Naive B cell (primary cell): ENCODE measurements at regions not wholly inside any gene's neighbourhood (a gene's known extent, or its start where the extent isn't known, plus 50 kb on each side); places are given as distances from the start of the nearest gene placed in this dataset.

Source experiments
- ATAC-seq, 2 donors: fragments of 150-1000 bp; cut with Tn5 transposase; 2 replicates each; pipeline ENCODE4 v1.10.0; 2021; ENCODE audit warnings: low read depth in 2 of 2, mild to moderate bottlenecking in 2 of 2, moderate library complexity in 2 of 2
- DNase-seq: peaks from one replicate; pipeline ENCODE4 v3.0.0; 2022
- H3K27ac Mint-ChIP-seq, 6 donors: one replicate each; pipeline ENCODE4 v1.8.0; 2020 to 2022; ENCODE audit warnings: mild to moderate bottlenecking in 6 of 6, mixed read lengths in 6 of 6, moderate library complexity in 5 of 6, inconsistent platforms in 2 of 6
- H3K27me3 Mint-ChIP-seq, 3 donors: one replicate each; pipeline ENCODE4 v1.8.0; 2021 to 2022; ENCODE audit warnings: mixed read lengths in 3 of 3, mild to moderate bottlenecking in 1 of 3
- H3K36me3 Mint-ChIP-seq, 2 donors: one replicate each; pipeline ENCODE4 v1.8.0; 2020 to 2022; ENCODE audit warnings: mixed read lengths in 2 of 2, inconsistent platforms in 1 of 2, mild to moderate bottlenecking in 1 of 2
- H3K4me1 Mint-ChIP-seq, 3 donors: one replicate each; pipeline ENCODE4 v1.8.0; 2020 to 2022; ENCODE audit warnings: mixed read lengths in 3 of 3, inconsistent platforms in 1 of 3, mild to moderate bottlenecking in 1 of 3, moderate library complexity in 1 of 3
- H3K4me3 Mint-ChIP-seq, 8 donors: one replicate each; pipeline ENCODE4 v1.8.0; 2020 to 2022; ENCODE audit warnings: mild to moderate bottlenecking in 8 of 8, mixed read lengths in 8 of 8, moderate library complexity in 8 of 8, inconsistent platforms in 2 of 8
- H3K9me3 Mint-ChIP-seq, 7 donors: one replicate each; pipeline ENCODE4 v1.8.0; 2020 to 2022; ENCODE audit warnings: mixed read lengths in 7 of 7, mild to moderate bottlenecking in 5 of 7, inconsistent platforms in 2 of 7, moderate library complexity in 1 of 7

DNA sequence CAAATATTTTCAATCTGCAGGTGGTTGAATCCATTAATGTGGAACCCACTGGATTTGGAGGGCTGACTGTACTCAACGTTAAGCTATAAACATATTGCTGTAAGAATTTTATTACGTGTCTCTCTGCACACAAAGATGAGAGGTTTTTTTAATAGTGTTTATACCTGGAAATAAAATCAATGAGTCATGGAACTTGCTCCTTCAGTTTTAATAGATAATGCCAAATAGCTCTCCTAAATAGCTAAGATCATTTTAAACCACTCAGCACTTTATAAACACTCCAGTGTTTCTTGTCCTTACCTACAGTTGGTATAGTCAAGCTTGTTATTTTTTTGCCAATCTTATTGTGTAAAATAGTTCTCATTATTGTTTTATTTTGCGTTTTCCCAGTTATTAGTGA is 455.6 kb upstream of the FZD8 start:
- no peak overlapping the region for H3K27ac Mint-ChIP-seq
- no peak for ATAC-seq
- H3K36me3 Mint-ChIP-seq, result no peaks in the 10 kb centered on the region
- H3K27me3 Mint-ChIP-seq, result no peaks in the 10 kb centered on the region
- no peak overlapping the region for H3K4me3 Mint-ChIP-seq
- H3K9me3 Mint-ChIP-seq, result peaks cover 0 to 27% (median 11%) of the 10 kb centered on the region in 7 donors
- H3K4me1 Mint-ChIP-seq, result no peaks in the 10 kb centered on the region
- DNase-seq, result no peak

DNA sequence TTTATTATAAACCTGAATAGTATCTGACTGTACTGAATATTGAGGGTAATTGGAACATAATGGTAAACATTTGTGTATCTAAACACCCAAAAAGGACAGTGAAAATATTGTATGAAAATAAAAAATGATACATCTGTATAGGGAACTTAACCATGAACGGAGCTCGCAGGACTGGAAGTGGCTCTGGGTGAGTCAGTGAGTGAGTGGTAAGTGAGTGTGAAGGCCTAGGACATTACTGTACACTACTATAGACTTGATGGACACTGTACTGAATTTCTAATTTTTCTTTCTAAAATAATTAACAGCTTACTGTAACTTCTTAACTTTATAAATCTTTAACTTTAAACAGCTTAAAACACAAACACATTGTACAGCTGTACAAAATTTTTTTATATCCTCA is 454.5 kb upstream of the FZD8 start:
- DNase-seq (no peak), ATAC-seq (no peak)
- Mint-ChIP-seq H3K36me3 (no peaks in the 10 kb centered on the region), H3K27ac (no peak overlapping the region), H3K9me3 (peaks cover 0 to 22% (median 9%) of the 10 kb centered on the region in 7 donors), H3K27me3 (no peaks in the 10 kb centered on the region), H3K4me3 (no peak overlapping the region), H3K4me1 (no peaks in the 10 kb centered on the region)

DNA sequence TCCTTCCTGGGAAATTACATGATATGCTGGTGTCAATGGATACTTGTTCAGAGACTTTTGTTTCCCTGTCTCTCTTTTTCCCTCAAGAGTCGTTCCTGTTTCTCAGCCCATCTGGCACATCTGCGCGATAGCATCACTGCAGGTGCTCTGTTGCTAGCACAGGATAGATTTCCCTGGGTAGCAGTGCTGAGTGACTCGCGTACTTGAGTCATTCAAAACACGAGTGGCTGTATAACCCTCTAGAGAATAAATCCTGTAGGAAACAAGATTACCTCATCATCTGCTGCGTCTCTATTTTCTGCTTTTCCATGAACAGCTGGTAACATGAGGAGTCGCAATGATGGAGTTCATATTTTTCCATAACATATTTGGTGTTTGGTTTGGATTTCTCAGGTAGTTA is 452.0 kb upstream of the FZD8 start:
- Mint-ChIP-seq H3K9me3 (peaks cover 0 to 13% (median 3%) of the 10 kb centered on the region in 7 donors), H3K27ac (no peak overlapping the region)
- ATAC-seq, result no peak

DNA sequence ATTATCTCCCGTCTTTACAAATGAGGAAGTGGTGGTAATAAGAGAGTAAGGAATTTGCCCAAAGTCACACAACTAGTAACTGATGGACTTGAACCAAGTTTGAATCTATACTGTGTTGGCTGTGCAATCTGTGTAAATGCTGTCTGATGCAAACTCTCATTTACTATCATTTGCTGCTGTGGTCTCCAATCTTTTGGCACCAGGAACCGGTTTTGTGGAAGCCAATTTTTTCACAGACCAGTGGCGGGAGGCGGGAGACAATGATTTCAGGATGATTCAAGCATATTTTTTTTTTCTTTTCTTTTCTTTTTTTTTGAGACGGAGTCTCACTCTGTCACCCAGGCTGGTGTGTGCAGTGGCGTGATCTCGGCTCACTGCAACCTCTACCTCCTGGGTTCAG is 450.0 kb upstream of the FZD8 start:
- Mint-ChIP-seq H3K4me3 (no peak overlapping the region), H3K27me3 (no peaks in the 10 kb centered on the region), H3K4me1 (no peaks in the 10 kb centered on the region), H3K36me3 (no peaks in the 10 kb centered on the region), H3K9me3 (peaks cover 0 to 10% (median under 1%) of the 10 kb centered on the region in 7 donors), H3K27ac (no peak overlapping the region)
- DNase-seq, result no peak
- ATAC-seq, result no peak

More for the DNA sequence above, 452.0 kb upstream of the FZD8 start:
- Mint-ChIP-seq H3K36me3 (no peaks in the 10 kb centered on the region), H3K4me1 (no peaks in the 10 kb centered on the region), H3K4me3 (no peak overlapping the region), H3K27me3 (no peaks in the 10 kb centered on the region)
- no peak for DNase-seq

DNA sequence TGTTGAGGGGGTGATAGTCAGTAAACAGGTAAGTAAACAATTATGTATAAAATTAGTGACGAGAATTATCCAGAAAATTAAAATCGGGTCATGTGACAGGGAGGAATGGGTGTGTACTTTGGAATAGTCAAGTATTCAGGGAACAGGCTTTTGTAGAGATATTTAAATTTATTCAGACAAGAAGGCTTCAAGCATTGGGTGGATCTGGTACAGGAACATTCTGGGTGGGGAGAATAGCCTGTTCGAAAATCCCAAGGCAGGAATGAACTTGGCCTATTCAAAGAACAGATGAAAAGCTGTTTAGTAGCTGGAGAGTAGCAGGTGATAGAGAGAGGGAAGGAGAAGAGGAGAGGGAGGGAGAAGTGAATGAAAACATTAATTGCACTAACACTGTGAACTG is 448.9 kb upstream of the FZD8 start:
- no peaks in the 10 kb centered on the region for H3K4me1 Mint-ChIP-seq
- H3K27me3 Mint-ChIP-seq, result no peaks in the 10 kb centered on the region
- H3K9me3 Mint-ChIP-seq, result peaks cover 0 to 10% (median 2%) of the 10 kb centered on the region in 7 donors
- no peak for DNase-seq
- no peak overlapping the region for H3K27ac Mint-ChIP-seq
- no peak overlapping the region for H3K4me3 Mint-ChIP-seq
- ATAC-seq, result no peak
- H3K36me3 Mint-ChIP-seq, result no peaks in the 10 kb centered on the region

DNA sequence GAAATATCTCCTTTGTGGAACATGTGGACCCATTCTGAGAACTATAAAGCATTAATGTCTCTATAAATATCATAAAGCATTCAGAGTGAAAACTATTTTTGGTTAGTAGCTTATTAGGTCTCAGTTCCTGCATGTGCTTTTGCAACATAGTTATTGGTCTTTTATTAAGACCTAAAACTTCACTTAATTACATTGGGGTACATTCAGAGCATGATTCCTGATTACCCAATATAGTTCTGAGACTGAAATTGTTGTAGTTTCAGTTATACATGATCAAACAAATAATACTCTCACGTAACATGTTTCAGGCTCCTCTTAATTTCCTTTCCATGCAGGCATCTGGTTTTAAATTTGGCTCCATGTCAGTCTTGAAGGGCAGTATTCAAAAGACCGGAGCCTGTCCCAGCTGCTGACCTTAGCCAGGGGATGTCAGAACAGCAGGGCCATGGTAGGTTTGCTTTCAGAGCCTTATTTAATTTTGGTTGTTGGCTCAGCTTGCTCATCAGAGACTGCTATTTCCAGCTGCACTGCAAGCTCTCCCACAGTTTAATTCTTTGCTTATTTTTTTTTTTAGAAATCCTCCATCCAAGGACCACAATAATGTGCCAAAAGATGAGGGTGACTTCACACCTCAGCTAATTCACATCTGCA is 447.8 kb upstream of the FZD8 start:
- Mint-ChIP-seq H3K4me3 (no peak overlapping the region), H3K4me1 (no peaks in the 10 kb centered on the region), H3K36me3 (no peaks in the 10 kb centered on the region), H3K27me3 (no peaks in the 10 kb centered on the region), H3K9me3 (peaks cover 0 to 5% (median 2%) of the 10 kb centered on the region in 7 donors), H3K27ac (peak overlapping the region in 1 of 6 donors; percentile 36)
- DNase-seq (no peak), ATAC-seq (no peak)

DNA sequence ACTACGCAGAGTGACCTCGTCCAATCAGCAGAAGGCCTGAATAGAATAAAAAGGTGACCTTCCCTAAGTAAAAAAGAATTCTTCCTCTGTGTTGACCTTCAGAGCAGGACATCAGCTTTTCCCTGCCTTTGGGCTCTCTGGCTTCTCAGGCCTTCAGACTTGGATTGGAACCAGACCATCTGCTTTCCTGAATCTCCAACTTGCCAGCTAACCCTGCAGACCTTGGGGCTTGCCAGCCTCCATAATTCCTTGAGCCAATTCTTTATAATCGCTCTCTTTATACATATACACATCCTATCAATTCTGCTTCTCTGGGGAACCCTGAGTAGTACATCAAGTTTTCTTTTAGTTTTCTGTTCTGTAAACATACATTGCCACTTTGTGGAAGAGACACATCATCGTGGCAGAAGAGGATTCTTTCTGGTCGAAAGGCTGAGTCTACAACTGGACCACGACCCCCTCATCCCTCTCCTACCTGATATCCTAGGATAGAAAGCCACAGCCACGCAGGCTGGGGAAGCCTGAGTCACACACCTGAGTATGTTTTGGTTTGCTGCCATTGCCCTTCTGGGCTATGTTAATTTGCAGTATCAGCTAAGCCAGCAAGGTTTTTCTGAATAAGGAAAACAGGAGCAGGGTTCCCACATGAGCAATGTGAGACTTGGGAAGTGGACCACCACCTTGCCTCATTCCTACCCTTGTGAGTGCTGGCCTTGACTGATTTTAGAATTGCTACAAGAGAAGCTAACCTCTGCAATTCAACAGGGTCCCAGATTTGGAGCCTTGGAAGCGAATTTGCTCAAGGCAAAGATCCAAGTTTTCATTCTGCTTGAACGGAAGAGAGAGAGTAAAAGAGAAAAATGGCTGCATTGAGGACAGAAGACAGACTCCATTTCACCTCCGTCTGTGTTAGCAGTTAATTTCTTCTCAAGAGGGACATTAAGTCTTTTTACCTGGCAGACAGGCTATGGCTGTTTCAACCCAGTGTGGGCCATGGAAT is 445.2 kb upstream of the FZD8 start:
- DNase-seq (no peak), ATAC-seq (no peak)
- no peaks in the 10 kb centered on the region for H3K36me3 Mint-ChIP-seq
- no peaks in the 10 kb centered on the region for H3K27me3 Mint-ChIP-seq
- H3K4me3 Mint-ChIP-seq, result no peak overlapping the region
- H3K9me3 Mint-ChIP-seq, result peaks cover 0 to 11% (median 2%) of the 10 kb centered on the region in 7 donors
- no peaks in the 10 kb centered on the region for H3K4me1 Mint-ChIP-seq
- H3K27ac Mint-ChIP-seq, result no peak overlapping the region

DNA sequence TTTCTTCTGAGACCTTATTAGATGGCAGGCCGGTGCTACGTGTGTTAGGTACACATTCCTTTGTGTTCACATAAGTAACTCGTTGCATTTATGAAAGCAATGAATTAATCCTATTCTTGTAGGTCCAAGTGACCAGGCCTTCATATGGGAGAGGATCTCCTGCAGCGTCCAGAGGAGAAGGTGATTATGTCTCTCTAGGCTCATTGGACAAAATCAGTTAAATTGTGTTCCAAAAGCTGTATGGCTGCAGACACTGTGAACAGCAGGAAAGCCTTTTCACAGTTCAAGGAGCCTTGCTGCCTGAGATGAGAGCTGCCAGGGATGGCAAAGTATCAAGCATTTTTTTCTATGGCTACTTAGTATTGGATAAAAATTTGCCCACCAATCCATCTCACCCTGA is 433.1 kb upstream of the FZD8 start:
- Mint-ChIP-seq H3K4me3 (no peak overlapping the region), H3K27ac (no peak overlapping the region), H3K27me3 (no peaks in the 10 kb centered on the region), H3K4me1 (no peaks in the 10 kb centered on the region), H3K9me3 (peaks cover 0 to 8% (median 5%) of the 10 kb centered on the region in 7 donors), H3K36me3 (no peaks in the 10 kb centered on the region)
- no peak for ATAC-seq
- no peak for DNase-seq

DNA sequence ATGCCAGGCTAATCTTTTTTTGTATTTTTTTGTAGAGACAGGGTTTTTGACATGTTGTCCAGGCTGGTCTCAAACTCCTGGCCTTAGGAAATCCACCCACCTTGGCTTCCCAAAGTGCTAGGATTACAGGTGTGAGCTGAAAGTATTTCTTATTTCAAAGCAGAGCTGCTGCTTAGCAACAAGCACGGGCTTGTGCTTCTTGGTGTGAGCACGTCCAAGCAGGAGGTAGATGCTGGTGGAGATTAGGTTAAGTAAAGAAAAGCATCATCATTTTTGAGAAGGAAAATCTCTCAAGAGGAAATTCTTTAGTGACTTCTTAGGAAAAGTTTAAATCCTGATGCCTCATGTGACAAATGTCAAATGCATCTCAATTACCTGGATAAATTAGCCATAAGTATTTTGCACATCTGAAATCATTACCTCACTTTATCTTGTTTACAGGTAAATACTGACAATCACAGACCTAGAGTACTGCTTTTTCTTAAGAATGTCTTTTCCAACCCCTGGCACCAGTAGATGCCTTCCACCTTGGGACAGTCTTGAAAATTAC is 431.8 kb upstream of the FZD8 start:
- Mint-ChIP-seq H3K9me3 (peaks cover 0 to 8% (median 3%) of the 10 kb centered on the region in 7 donors), H3K4me3 (no peak overlapping the region), H3K36me3 (no peaks in the 10 kb centered on the region), H3K27ac (no peak overlapping the region), H3K4me1 (no peaks in the 10 kb centered on the region), H3K27me3 (no peaks in the 10 kb centered on the region)
- DNase-seq (no peak), ATAC-seq (no peak)

DNA sequence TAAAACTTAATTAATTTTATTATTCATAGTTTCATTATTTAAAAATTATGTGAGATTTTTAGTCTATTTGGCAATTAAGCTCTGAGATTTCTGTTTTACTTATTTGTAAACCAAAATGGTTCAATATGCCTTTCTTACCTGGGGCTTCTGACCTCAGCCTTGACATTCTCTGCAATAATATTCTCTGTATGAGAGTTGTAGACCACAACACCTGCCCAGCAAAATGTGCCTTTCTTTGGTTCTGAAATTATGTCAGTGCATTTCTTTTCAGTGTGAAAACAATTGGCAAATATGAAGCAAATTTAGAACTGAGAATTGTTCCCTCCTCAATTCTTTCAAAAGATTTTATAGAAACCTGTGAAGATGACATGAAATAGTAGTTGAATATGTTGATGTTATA is 426.4 kb upstream of the FZD8 start:
- Mint-ChIP-seq H3K9me3 (peaks cover 0 to 17% (median 6%) of the 10 kb centered on the region in 7 donors), H3K36me3 (peaks cover 0 to 8% of the 10 kb centered on the region in 2 donors), H3K27me3 (no peaks in the 10 kb centered on the region), H3K4me3 (no peak overlapping the region), H3K27ac (no peak overlapping the region), H3K4me1 (no peaks in the 10 kb centered on the region)
- DNase-seq (no peak), ATAC-seq (no peak)

DNA sequence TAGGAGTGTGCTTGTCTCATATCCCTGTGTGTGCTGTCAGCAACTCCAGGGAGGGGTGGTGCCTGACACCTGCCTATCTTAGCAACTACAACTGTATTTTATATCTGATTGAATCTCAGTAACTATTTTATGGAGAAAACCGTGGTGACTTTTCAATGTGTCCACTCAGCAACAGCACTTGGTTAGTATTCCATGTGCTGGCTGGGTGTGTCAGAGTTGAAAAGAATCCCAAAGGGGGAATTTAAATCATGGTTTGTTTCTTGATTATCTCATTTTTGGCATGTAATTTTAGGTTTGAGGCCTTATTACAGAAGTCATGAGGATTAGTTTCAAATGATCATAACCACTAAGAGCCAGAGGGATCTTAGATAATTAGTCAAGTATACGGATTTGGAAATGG is 425.7 kb upstream of the FZD8 start:
- Mint-ChIP-seq H3K4me3 (no peak overlapping the region), H3K36me3 (peaks cover 0 to 8% of the 10 kb centered on the region in 2 donors), H3K27me3 (no peaks in the 10 kb centered on the region), H3K4me1 (no peaks in the 10 kb centered on the region), H3K9me3 (peaks cover 0 to 23% (median 6%) of the 10 kb centered on the region in 7 donors), H3K27ac (no peak overlapping the region)
- ATAC-seq, result no peak
- DNase-seq, result no peak

DNA sequence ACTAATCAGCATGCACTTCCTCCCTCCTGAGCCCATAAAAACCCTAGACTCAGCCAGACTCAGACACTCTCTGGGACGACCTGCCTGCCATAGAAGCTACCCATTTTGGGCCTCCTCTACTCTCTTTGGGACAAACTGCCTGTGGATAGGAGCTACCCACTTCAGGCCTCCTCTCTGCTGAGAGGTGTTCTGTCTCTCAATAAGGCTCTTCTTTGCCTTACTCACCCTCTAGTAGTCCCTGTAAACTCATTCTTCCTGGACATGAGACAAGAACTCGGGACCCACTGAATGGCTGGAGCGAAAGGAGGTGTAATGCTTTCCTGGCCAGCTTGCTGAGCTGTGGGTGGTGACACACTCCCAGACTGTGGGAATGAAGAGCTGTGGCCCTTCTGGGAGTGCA is 424.8 kb upstream of the FZD8 start:
- ATAC-seq (no peak), DNase-seq (no peak)
- peaks cover 0 to 8% of the 10 kb centered on the region in 2 donors for H3K36me3 Mint-ChIP-seq
- no peaks in the 10 kb centered on the region for H3K27me3 Mint-ChIP-seq
- no peak overlapping the region for H3K4me3 Mint-ChIP-seq
- H3K27ac Mint-ChIP-seq, result no peak overlapping the region
- no peaks in the 10 kb centered on the region for H3K4me1 Mint-ChIP-seq
- peaks cover 0 to 25% (median 6%) of the 10 kb centered on the region in 7 donors for H3K9me3 Mint-ChIP-seq

DNA sequence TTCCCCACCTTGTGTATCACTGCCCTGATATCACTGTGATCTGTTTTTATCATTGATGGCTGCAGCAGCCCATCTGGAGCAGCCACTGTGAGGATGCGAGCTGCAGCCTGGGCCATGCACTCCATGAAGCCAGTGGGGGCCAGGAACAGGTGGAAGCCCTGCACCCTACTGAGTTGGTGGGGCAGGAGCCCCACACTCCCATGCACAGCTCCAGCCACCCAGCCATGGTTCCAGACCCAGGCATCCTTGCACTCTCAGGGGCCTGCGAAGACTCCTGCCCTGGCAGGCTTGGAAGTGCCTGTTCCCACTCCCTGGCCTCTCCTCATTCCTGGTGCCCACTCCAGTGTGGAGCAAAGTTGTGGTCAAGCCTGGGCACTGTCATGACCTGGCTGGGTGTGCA is 424.0 kb upstream of the FZD8 start:
- ATAC-seq, result no peak
- H3K27me3 Mint-ChIP-seq, result no peaks in the 10 kb centered on the region
- H3K4me3 Mint-ChIP-seq, result no peak overlapping the region
- no peak overlapping the region for H3K27ac Mint-ChIP-seq
- no peaks in the 10 kb centered on the region for H3K4me1 Mint-ChIP-seq
- DNase-seq, result no peak
- H3K36me3 Mint-ChIP-seq, result peaks cover 0 to 8% of the 10 kb centered on the region in 2 donors
- H3K9me3 Mint-ChIP-seq, result peaks cover 0 to 25% (median 6%) of the 10 kb centered on the region in 7 donors

DNA sequence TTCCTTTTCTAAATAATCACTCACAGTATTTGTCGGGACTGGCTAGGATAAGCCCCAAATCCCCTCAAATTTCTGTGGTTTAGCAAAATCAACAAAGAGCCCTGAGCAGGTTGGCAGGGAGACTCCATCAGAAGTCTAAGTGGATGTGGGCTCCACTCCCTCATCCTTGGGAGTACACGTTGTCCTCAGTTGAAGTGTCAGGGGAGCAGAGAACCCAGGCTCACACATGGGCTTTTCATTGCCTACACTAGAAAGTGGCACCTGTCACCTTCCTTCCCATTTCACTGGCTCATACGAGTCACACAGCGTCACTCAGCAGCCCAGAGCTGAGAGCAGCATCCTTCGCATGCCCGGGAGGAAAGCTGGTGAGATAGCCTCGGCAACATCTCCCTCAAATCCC is 421.3 kb upstream of the FZD8 start:
- H3K9me3 Mint-ChIP-seq, result peaks cover 6 to 38% (median 18%) of the 10 kb centered on the region in 7 donors
- DNase-seq (no peak), ATAC-seq (no peak)
- peaks cover 0 to 8% of the 10 kb centered on the region in 2 donors for H3K36me3 Mint-ChIP-seq
- no peaks in the 10 kb centered on the region for H3K4me1 Mint-ChIP-seq
- no peaks in the 10 kb centered on the region for H3K27me3 Mint-ChIP-seq
- no peak overlapping the region for H3K27ac Mint-ChIP-seq
- H3K4me3 Mint-ChIP-seq, result no peak overlapping the region
